ENCODE measurements at regions not wholly inside any gene's neighbourhood (a gene's known extent, or its start where the extent isn't known, plus 50 kb on each side); places are given as distances from the start of the nearest gene placed in this dataset.

- no peak for TF ChIP-seq CTCF (IDR thresholded peaks at IDR 0.05; ENCODE audit: control extremely low read depth, extremely low read depth, low read depth, missing control alignments)
- CTCF ChIA-PET = no interaction called here
- DNase-seq (ENCODE audit: extremely low spot score) = no peak
- POLR2A ChIA-PET = no interaction called here
Measured at GRCh38 chr3:70744536-70744935, 432.1 kb upstream of the MDFIC2 start.

- CTCF ChIA-PET = no interaction called here
- POLR2A ChIA-PET = no interaction called here
- no peak for DNase-seq (ENCODE audit: extremely low spot score)
- no peak for TF ChIP-seq CTCF (IDR thresholded peaks at IDR 0.05; ENCODE audit: control extremely low read depth, extremely low read depth, low read depth, missing control alignments)
Measured at GRCh38 chr3:70743754-70744153, 431.3 kb upstream of the MDFIC2 start.

- POLR2A ChIA-PET = no interaction called here
- no peak for TF ChIP-seq CTCF (IDR thresholded peaks at IDR 0.05; ENCODE audit: control extremely low read depth, extremely low read depth, low read depth, missing control alignments)
- no peak for DNase-seq (ENCODE audit: extremely low spot score)
- CTCF ChIA-PET = no interaction called here
Measured at GRCh38 chr3:70742081-70742480, 429.6 kb upstream of the MDFIC2 start.

GRCh38 chr3:70740872-70741271 is 428.4 kb upstream of the MDFIC2 start:
- TF ChIP-seq CTCF (IDR thresholded peaks at IDR 0.05; ENCODE audit: control extremely low read depth, extremely low read depth, low read depth, missing control alignments) = no peak
- ChIA-PET CTCF (no interaction called here), POLR2A (no interaction called here)
- no peak for DNase-seq (ENCODE audit: extremely low spot score)

GRCh38 chr3:70740071-70740470 is 427.6 kb upstream of the MDFIC2 start:
- ChIA-PET POLR2A (no interaction called here), CTCF (no interaction called here)
- TF ChIP-seq CTCF (IDR thresholded peaks at IDR 0.05; ENCODE audit: control extremely low read depth, extremely low read depth, low read depth, missing control alignments) = no peak
- no peak for DNase-seq (ENCODE audit: extremely low spot score)

GRCh38 chr3:70738291-70738681 is 425.8 kb upstream of the MDFIC2 start:
- ChIA-PET POLR2A (no interaction called here), CTCF (interaction anchor here (1.6 kb wide), 1 partner anchor 10 kb away, joined by 3 read pairs; no protein-coding TSS in a partner anchor)
- no peak for DNase-seq (ENCODE audit: extremely low spot score)
- no peak for TF ChIP-seq CTCF (IDR thresholded peaks at IDR 0.05; ENCODE audit: control extremely low read depth, extremely low read depth, low read depth, missing control alignments)

- TF ChIP-seq CTCF (IDR thresholded peaks at IDR 0.05; ENCODE audit: control extremely low read depth, extremely low read depth, low read depth, missing control alignments) = no peak
- ChIA-PET POLR2A (no interaction called here), CTCF (no interaction called here)
- DNase-seq (ENCODE audit: extremely low spot score) = no peak
Measured at GRCh38 chr3:70737666-70738290, 425.3 kb upstream of the MDFIC2 start.
